ENCODE measurements at regions not wholly inside any gene's neighbourhood (a gene's known extent, or its start where the extent isn't known, plus 50 kb on each side); places are given as distances from the start of the nearest gene placed in this dataset.

DNA sequence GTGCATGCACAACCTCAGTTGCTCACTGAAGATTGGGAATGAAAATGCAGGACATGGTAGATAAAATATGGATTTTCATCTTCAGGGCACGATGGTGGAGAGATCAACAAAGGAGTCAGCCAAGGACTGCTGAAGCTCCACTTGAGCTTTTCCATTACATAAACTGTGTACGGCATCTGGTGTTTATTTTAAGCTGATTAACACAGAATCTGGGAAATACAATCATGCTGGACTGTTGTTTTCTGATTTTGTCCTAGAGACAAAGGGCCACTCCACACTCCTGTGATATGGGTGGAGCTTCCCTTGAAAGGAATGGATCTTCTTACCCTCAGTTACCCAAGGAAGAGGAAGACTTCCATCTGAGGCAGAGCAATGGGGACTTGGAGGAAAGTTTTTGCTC, 120.6 kb downstream of the SAMD9 start:
- no peak for TF ChIP-seq POLR2A (IDR thresholded peaks at IDR 0.05)
- TF ChIP-seq, protein P1, sequence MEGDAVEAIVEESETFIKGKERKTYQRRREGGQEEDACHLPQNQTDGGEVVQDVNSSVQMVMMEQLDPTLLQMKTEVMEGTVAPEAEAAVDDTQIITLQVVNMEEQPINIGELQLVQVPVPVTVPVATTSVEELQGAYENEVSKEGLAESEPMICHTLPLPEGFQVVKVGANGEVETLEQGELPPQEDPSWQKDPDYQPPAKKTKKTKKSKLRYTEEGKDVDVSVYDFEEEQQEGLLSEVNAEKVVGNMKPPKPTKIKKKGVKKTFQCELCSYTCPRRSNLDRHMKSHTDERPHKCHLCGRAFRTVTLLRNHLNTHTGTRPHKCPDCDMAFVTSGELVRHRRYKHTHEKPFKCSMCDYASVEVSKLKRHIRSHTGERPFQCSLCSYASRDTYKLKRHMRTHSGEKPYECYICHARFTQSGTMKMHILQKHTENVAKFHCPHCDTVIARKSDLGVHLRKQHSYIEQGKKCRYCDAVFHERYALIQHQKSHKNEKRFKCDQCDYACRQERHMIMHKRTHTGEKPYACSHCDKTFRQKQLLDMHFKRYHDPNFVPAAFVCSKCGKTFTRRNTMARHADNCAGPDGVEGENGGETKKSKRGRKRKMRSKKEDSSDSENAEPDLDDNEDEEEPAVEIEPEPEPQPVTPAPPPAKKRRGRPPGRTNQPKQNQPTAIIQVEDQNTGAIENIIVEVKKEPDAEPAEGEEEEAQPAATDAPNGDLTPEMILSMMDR (IDR thresholded peaks at IDR 0.05 in 8 of 11, conservative IDR thresholded peaks at IDR 0.05 in 3 of 11) = no peak
